ENCODE measurements at regions not wholly inside any gene's neighbourhood (a gene's known extent, or its start where the extent isn't known, plus 50 kb on each side); places are given as distances from the start of the nearest gene placed in this dataset.
"Not testable (repeated sequence)": the region's sequence is repeated elsewhere in the genome, so short reads cannot be mapped to it uniquely, and the experiment has no call there.

DNA sequence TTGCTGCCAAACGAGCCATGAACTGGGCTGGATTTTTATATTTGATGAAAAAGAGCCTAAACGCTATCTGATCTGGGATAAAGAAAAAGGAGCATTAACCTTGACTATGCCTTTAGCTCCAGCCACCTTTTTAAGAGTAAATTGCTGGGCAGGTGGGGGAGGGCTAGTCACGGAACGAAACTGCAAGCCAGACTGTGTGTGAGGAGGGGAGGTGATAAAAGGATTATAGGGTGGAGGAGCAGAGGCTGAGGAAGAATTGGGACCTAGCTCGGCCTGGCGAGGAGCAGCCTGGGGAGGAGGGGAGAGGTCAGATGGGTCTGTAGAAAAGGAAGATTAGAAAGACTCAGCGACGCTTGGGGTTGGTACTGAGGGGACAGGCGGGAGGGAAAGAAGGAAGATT, 183.1 kb downstream of the CD83 start:
- TF ChIP-seq POLR2A (IDR thresholded peaks at IDR 0.05) = not testable (repeated sequence)
- TF ChIP-seq, protein P1, sequence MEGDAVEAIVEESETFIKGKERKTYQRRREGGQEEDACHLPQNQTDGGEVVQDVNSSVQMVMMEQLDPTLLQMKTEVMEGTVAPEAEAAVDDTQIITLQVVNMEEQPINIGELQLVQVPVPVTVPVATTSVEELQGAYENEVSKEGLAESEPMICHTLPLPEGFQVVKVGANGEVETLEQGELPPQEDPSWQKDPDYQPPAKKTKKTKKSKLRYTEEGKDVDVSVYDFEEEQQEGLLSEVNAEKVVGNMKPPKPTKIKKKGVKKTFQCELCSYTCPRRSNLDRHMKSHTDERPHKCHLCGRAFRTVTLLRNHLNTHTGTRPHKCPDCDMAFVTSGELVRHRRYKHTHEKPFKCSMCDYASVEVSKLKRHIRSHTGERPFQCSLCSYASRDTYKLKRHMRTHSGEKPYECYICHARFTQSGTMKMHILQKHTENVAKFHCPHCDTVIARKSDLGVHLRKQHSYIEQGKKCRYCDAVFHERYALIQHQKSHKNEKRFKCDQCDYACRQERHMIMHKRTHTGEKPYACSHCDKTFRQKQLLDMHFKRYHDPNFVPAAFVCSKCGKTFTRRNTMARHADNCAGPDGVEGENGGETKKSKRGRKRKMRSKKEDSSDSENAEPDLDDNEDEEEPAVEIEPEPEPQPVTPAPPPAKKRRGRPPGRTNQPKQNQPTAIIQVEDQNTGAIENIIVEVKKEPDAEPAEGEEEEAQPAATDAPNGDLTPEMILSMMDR (IDR thresholded peaks at IDR 0.05) = not testable (repeated sequence)

All from body of pancreas (tissue), 4 donors.